ENCODE measurements at regions not wholly inside any gene's neighbourhood (a gene's known extent, or its start where the extent isn't known, plus 50 kb on each side); places are given as distances from the start of the nearest gene placed in this dataset.

GRCh38 chr21:27126140-27126539 lies 159.3 kb upstream of the ADAMTS5 start:
- Mint-ChIP-seq H3K4me1 (no peaks in the 10 kb centered on the region), H3K27me3 (no peaks in the 10 kb centered on the region)

GRCh38 chr21:27122686-27123085 lies 155.8 kb upstream of the ADAMTS5 start:
- ATAC-seq (ENCODE audit: low read depth) (no peak), DNase-seq (no peak)
- Mint-ChIP-seq H3K9me3 (ENCODE audit: insufficient read depth) (peaks cover 3% of the 10 kb centered on the region), H3K4me1 (no peaks in the 10 kb centered on the region), H3K4me3 (no peak overlapping the region), H3K27ac (no peak overlapping the region), H3K27me3 (no peaks in the 10 kb centered on the region)
- Histone ChIP-seq H2AFZ (ENCODE audit: insufficient read depth, low read depth, low read length, poor library complexity, severe bottlenecking) (no peak overlapping the region), H3K27me3 (replicated peaks in 1 of 4; ENCODE audit: control extremely low read depth in 1 of 4, control insufficient read depth in 3 of 4, insufficient read depth in 4 of 4, low read length in 3 of 4) (no peaks in the 10 kb centered on the region), H3K4me1 (ENCODE audit: control insufficient read depth in 2 of 2, insufficient read depth in 2 of 2, low read length in 2 of 2) (no peaks in the 10 kb centered on the region), H3K27ac (ENCODE audit: low read length in 2 of 2) (no peak overlapping the region), H3K4me2 (replicated peaks; ENCODE audit: low read depth, low read length, poor library complexity, severe bottlenecking) (no peak overlapping the region), H3K79me2 (ENCODE audit: control insufficient read depth, insufficient read depth, low read length) (no peaks in the 10 kb centered on the region), H4K20me1 (ENCODE audit: control insufficient read depth, insufficient read depth, low read length, poor library complexity, severe bottlenecking) (no peaks in the 10 kb centered on the region), H3K4me3 (ENCODE audit: control extremely low read depth in 1 of 5, extremely low read depth in 1 of 5, insufficient read depth in 1 of 5, low read depth in 2 of 5, low read length in 4 of 5) (no peak overlapping the region), H3K36me3 (replicated peaks in 1 of 2; ENCODE audit: control extremely low read depth in 1 of 2, control insufficient read depth in 1 of 2, extremely low read depth in 1 of 2, insufficient read depth in 2 of 2, low read length in 1 of 2) (no peaks in the 10 kb centered on the region), H3K9me3 (ENCODE audit: control extremely low read depth in 1 of 3, control insufficient read depth in 2 of 3, insufficient read depth in 1 of 3, low read length in 2 of 3) (no peaks in the 10 kb centered on the region), H3K9ac (ENCODE audit: low read length) (no peak overlapping the region)
- POLR2A ChIA-PET: no interaction called here
- CTCF ChIA-PET: no interaction called here
- intact Hi-C loops (cut with micrococcal nuclease): no loop called here
- TF ChIP-seq EZH2 (IDR thresholded peaks at IDR 0.05; ENCODE audit: borderline replicate concordance, insufficient read depth, low read depth, low read length, poor library complexity, severe bottlenecking): no peak
- TF ChIP-seq CTCF (IDR thresholded peaks at IDR 0.05): no peak

More at GRCh38 chr21:27126140-27126539, 159.3 kb upstream of the ADAMTS5 start:
- Histone ChIP-seq H3K36me3 (replicated peaks in 1 of 2; ENCODE audit: control extremely low read depth in 1 of 2, control insufficient read depth in 1 of 2, extremely low read depth in 1 of 2, insufficient read depth in 2 of 2, low read length in 1 of 2) (no peaks in the 10 kb centered on the region), H2AFZ (ENCODE audit: insufficient read depth, low read depth, low read length, poor library complexity, severe bottlenecking) (no peak overlapping the region), H3K4me2 (replicated peaks; ENCODE audit: low read depth, low read length, poor library complexity, severe bottlenecking) (no peak overlapping the region), H3K27me3 (replicated peaks in 1 of 4; ENCODE audit: control extremely low read depth in 1 of 4, control insufficient read depth in 3 of 4, insufficient read depth in 4 of 4, low read length in 3 of 4) (no peaks in the 10 kb centered on the region), H4K20me1 (ENCODE audit: control insufficient read depth, insufficient read depth, low read length, poor library complexity, severe bottlenecking) (no peaks in the 10 kb centered on the region), H3K27ac (ENCODE audit: low read length in 2 of 2) (no peak overlapping the region), H3K79me2 (ENCODE audit: control insufficient read depth, insufficient read depth, low read length) (no peaks in the 10 kb centered on the region), H3K4me3 (ENCODE audit: control extremely low read depth in 1 of 5, extremely low read depth in 1 of 5, insufficient read depth in 1 of 5, low read depth in 2 of 5, low read length in 4 of 5) (no peak overlapping the region), H3K9me3 (ENCODE audit: control extremely low read depth in 1 of 3, control insufficient read depth in 2 of 3, insufficient read depth in 1 of 3, low read length in 2 of 3) (no peaks in the 10 kb centered on the region), H3K4me1 (ENCODE audit: control insufficient read depth in 2 of 2, insufficient read depth in 2 of 2, low read length in 2 of 2) (no peaks in the 10 kb centered on the region), H3K9ac (ENCODE audit: low read length) (no peak overlapping the region)
- 100% methylated on average over 1 of the region's 4 CpGs for WGBS (ENCODE audit: insufficient coverage)
- H3K4me3 Mint-ChIP-seq: no peak overlapping the region
- intact Hi-C loops (cut with micrococcal nuclease): no loop called here
- no peak overlapping the region for H3K27ac Mint-ChIP-seq
- ATAC-seq (ENCODE audit: low read depth): no peak
- ChIA-PET POLR2A (no interaction called here), CTCF (no interaction called here)
- H3K9me3 Mint-ChIP-seq (ENCODE audit: insufficient read depth): peaks cover 5% of the 10 kb centered on the region
- TF ChIP-seq CTCF (IDR thresholded peaks at IDR 0.05): no peak
- no peak for DNase-seq
